SK-N-SH treated with all-trans-retinoic acid at 6 μM for 48 hours (cell line): ENCODE measurements at regions not wholly inside any gene's neighbourhood (a gene's known extent, or its start where the extent isn't known, plus 50 kb on each side); places are given as distances from the start of the nearest gene placed in this dataset.

Source experiments
- ATAC-seq: fragments of 200-7000 bp; cut with Tn5 transposase; 3 replicates; pipeline ENCODE4 v1.9.1; 2020; ENCODE audit warnings: mild to moderate bottlenecking, moderate library complexity
- BACH2 ChIP-seq: fragments of 250-450 bp; sonication (Bioruptor Pico); IDR thresholded peaks from 2 replicates; pipeline ENCODE4 v1.9.0; 2021; ENCODE audit warnings: mild to moderate bottlenecking, borderline replicate concordance
- CSDC2 ChIP-seq: fragments of 250-450 bp; sonication (Bioruptor Pico); IDR thresholded peaks from 2 replicates; pipeline ENCODE4 v1.5.0; 2020; ENCODE audit warnings: mild to moderate bottlenecking, moderate library complexity
- ESRRG ChIP-seq: fragments of 250-450 bp; sonication (Bioruptor Pico); IDR thresholded peaks from 2 replicates; pipeline ENCODE4 v1.6.1; 2021; ENCODE audit warnings: mild to moderate bottlenecking
- GLIS3 ChIP-seq: fragments of 250-450 bp; sonication (Bioruptor Pico); IDR thresholded peaks from 2 replicates; pipeline ENCODE4 v1.5.0; 2020; ENCODE audit warnings: mild to moderate bottlenecking, moderate library complexity
- ISL1 ChIP-seq: fragments of 250-450 bp; sonication (Bioruptor Pico); IDR thresholded peaks from 2 replicates; pipeline ENCODE4 v2.1.2; 2022; ENCODE audit warnings: mild to moderate bottlenecking, moderate library complexity
- OSR1 ChIP-seq: fragments of 250-450 bp; sonication (Bioruptor Pico); IDR thresholded peaks from 2 replicates; pipeline ENCODE4 v1.8.0; 2022; ENCODE audit warnings: moderate library complexity, mild to moderate bottlenecking, inconsistent platforms
- PPARA ChIP-seq: fragments of 250-450 bp; sonication (Bioruptor Pico); IDR thresholded peaks from 2 replicates; pipeline ENCODE4 v1.5.0; 2020; ENCODE audit warnings: mild to moderate bottlenecking, borderline replicate concordance
- RARB ChIP-seq: fragments of 250-450 bp; sonication (Bioruptor Pico); IDR thresholded peaks from 2 replicates; pipeline ENCODE4 v1.8.0; 2021; ENCODE audit warnings: mild to moderate bottlenecking, moderate library complexity
- SNAI2 ChIP-seq: fragments of 250-450 bp; sonication (Bioruptor Pico); IDR thresholded peaks from 2 replicates; pipeline ENCODE4 v1.5.0; 2020; ENCODE audit warnings: mild to moderate bottlenecking, moderate library complexity
- TCF4 ChIP-seq: fragments of 250-450 bp; sonication (Bioruptor Pico); IDR thresholded peaks from 2 replicates; pipeline ENCODE4 v1.8.0; 2021; ENCODE audit warnings: mild to moderate bottlenecking, moderate library complexity, borderline replicate concordance
- TOX ChIP-seq: fragments of 250-450 bp; sonication (Bioruptor Pico); IDR thresholded peaks from 2 replicates; pipeline ENCODE4 v1.8.0; 2021; ENCODE audit warnings: mild to moderate bottlenecking, moderate library complexity, borderline replicate concordance
- ZFP3 ChIP-seq: fragments of 250-450 bp; sonication (Bioruptor Pico); IDR thresholded peaks from 2 replicates; pipeline ENCODE4 v1.5.0; 2020; ENCODE audit warnings: mild to moderate bottlenecking, moderate library complexity
- ZNF8 ChIP-seq: fragments of 450-650 bp; formaldehyde crosslinking; IDR thresholded peaks from 2 replicates; pipeline ENCODE4 v1.5.0; 2020; ENCODE audit warnings: mild to moderate bottlenecking, moderate library complexity
- TF ChIP-seq, protein P1 (sequence below): fragments of 250-450 bp; sonication (Bioruptor Pico); IDR thresholded peaks from 2 replicates; pipeline ENCODE4 v1.8.0; 2020; ENCODE audit warnings: mild to moderate bottlenecking, moderate library complexity, borderline replicate concordance
- TF ChIP-seq, protein P2 (sequence below): fragments of 250-450 bp; sonication (Bioruptor Pico); IDR thresholded peaks from 2 replicates; pipeline ENCODE4 v1.5.1; 2021; ENCODE audit warnings: mild to moderate bottlenecking, moderate library complexity
- TF ChIP-seq, protein P3 (sequence below): fragments of 250-450 bp; sonication (Bioruptor Pico); IDR thresholded peaks from 2 replicates; pipeline ENCODE4 v1.5.0; 2020; ENCODE audit warnings: mild to moderate bottlenecking, moderate library complexity
- TF ChIP-seq, protein P4 (sequence below): fragments of 250-450 bp; sonication (Bioruptor Pico); IDR thresholded peaks from 2 replicates; pipeline ENCODE4 v1.8.0; 2021; ENCODE audit warnings: low read depth, mild to moderate bottlenecking, moderate library complexity, borderline replicate concordance
- TF ChIP-seq, protein P5 (sequence below): fragments of 250-450 bp; sonication (Bioruptor Pico); IDR thresholded peaks from 2 replicates; pipeline ENCODE4 v1.5.1; 2020; ENCODE audit warnings: low read depth, mild to moderate bottlenecking, moderate library complexity

DNA sequence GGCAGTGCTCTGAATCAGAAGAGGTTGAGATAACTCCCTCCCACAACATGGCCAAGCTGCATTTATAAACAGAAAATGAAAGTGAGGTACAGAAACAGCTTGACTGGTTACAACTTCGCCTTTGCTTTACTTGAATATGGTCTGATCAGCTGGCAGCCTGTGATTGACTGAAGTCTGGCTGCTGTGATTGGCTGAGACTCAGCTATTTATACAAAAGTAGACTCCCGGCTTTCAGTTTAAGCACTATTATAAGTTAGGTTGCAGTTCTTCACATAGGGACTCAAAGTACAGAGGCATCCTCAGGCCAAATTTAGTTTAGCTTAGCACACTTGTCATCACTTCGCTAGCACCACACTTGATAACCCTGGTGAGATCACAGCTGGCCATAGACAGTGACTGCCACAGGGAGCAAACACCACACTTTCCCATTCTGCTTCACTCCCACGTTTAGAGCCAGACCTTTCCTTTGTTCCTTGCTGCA, 362.6 kb downstream of the EPM2A start:
- ATAC-seq = peak; percentile 85
- TF ChIP-seq ISL1 (no peak), TCF4 (no peak), ZNF8 (CRISPR knock-in tag) (no peak), ZFP3 (no peak), GLIS3 (CRISPR knock-in tag) (no peak), CSDC2 (CRISPR knock-in tag) (no peak), SNAI2 (no peak)
- TF ChIP-seq, protein P1, sequence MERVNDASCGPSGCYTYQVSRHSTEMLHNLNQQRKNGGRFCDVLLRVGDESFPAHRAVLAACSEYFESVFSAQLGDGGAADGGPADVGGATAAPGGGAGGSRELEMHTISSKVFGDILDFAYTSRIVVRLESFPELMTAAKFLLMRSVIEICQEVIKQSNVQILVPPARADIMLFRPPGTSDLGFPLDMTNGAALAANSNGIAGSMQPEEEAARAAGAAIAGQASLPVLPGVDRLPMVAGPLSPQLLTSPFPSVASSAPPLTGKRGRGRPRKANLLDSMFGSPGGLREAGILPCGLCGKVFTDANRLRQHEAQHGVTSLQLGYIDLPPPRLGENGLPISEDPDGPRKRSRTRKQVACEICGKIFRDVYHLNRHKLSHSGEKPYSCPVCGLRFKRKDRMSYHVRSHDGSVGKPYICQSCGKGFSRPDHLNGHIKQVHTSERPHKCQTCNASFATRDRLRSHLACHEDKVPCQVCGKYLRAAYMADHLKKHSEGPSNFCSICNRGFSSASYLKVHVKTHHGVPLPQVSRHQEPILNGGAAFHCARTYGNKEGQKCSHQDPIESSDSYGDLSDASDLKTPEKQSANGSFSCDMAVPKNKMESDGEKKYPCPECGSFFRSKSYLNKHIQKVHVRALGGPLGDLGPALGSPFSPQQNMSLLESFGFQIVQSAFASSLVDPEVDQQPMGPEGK (CRISPR knock-in tag) = no peak
- TF ChIP-seq, protein P2, sequence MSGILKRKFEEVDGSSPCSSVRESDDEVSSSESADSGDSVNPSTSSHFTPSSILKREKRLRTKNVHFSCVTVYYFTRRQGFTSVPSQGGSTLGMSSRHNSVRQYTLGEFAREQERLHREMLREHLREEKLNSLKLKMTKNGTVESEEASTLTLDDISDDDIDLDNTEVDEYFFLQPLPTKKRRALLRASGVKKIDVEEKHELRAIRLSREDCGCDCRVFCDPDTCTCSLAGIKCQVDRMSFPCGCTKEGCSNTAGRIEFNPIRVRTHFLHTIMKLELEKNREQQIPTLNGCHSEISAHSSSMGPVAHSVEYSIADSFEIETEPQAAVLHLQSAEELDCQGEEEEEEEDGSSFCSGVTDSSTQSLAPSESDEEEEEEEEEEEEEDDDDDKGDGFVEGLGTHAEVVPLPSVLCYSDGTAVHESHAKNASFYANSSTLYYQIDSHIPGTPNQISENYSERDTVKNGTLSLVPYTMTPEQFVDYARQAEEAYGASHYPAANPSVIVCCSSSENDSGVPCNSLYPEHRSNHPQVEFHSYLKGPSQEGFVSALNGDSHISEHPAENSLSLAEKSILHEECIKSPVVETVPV (CRISPR knock-in tag) = no peak
- TF ChIP-seq, protein P3, sequence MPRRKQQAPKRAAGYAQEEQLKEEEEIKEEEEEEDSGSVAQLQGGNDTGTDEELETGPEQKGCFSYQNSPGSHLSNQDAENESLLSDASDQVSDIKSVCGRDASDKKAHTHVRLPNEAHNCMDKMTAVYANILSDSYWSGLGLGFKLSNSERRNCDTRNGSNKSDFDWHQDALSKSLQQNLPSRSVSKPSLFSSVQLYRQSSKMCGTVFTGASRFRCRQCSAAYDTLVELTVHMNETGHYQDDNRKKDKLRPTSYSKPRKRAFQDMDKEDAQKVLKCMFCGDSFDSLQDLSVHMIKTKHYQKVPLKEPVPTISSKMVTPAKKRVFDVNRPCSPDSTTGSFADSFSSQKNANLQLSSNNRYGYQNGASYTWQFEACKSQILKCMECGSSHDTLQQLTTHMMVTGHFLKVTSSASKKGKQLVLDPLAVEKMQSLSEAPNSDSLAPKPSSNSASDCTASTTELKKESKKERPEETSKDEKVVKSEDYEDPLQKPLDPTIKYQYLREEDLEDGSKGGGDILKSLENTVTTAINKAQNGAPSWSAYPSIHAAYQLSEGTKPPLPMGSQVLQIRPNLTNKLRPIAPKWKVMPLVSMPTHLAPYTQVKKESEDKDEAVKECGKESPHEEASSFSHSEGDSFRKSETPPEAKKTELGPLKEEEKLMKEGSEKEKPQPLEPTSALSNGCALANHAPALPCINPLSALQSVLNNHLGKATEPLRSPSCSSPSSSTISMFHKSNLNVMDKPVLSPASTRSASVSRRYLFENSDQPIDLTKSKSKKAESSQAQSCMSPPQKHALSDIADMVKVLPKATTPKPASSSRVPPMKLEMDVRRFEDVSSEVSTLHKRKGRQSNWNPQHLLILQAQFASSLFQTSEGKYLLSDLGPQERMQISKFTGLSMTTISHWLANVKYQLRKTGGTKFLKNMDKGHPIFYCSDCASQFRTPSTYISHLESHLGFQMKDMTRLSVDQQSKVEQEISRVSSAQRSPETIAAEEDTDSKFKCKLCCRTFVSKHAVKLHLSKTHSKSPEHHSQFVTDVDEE (CRISPR knock-in tag) = no peak
- TF ChIP-seq, protein P4, sequence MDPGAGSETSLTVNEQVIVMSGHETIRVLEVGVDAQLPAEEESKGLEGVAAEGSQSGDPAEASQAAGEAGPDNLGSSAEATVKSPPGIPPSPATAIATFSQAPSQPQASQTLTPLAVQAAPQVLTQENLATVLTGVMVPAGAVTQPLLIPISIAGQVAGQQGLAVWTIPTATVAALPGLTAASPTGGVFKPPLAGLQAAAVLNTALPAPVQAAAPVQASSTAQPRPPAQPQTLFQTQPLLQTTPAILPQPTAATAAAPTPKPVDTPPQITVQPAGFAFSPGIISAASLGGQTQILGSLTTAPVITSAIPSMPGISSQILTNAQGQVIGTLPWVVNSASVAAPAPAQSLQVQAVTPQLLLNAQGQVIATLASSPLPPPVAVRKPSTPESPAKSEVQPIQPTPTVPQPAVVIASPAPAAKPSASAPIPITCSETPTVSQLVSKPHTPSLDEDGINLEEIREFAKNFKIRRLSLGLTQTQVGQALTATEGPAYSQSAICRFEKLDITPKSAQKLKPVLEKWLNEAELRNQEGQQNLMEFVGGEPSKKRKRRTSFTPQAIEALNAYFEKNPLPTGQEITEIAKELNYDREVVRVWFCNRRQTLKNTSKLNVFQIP (CRISPR knock-in tag) = no peak

DNA sequence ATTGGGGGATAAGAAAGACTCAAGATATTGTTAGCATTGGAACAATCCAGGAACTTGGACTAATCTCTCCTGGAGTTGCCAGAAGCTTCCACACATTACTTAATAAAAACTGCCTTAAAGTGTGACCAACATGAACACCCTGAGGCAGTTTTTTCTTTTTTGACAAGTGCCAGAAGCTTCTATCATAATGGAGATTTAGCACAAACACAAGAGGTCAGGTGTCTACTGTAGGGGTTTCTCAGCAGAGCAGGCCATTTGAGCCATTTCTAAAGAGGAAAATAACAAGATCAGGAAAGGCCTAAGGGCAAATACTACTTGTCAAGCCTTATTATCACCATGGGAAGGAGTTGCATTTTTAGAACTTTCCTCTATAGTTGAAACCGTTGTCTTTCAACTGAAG, 361.5 kb downstream of the EPM2A start:
- no peak for ATAC-seq
- TF ChIP-seq ZNF8 (CRISPR knock-in tag) = no peak
- no peak for TF ChIP-seq CSDC2 (CRISPR knock-in tag)
- TF ChIP-seq RARB = no peak
- TF ChIP-seq, protein P3 (CRISPR knock-in tag) = no peak
- TF ChIP-seq, protein P1 (CRISPR knock-in tag) = no peak
- no peak for TF ChIP-seq ZFP3
- no peak for TF ChIP-seq ESRRG (CRISPR knock-in tag)
- TF ChIP-seq, protein P5, sequence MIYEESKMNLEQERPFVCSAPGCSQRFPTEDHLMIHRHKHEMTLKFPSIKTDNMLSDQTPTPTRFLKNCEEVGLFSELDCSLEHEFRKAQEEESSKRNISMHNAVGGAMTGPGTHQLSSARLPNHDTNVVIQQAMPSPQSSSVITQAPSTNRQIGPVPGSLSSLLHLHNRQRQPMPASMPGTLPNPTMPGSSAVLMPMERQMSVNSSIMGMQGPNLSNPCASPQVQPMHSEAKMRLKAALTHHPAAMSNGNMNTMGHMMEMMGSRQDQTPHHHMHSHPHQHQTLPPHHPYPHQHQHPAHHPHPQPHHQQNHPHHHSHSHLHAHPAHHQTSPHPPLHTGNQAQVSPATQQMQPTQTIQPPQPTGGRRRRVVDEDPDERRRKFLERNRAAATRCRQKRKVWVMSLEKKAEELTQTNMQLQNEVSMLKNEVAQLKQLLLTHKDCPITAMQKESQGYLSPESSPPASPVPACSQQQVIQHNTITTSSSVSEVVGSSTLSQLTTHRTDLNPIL (CRISPR knock-in tag) = no peak
- no peak for TF ChIP-seq PPARA
- TF ChIP-seq ISL1 = no peak
- TF ChIP-seq BACH2 = no peak
- TF ChIP-seq, protein P4 (CRISPR knock-in tag) = no peak
- TF ChIP-seq GLIS3 (CRISPR knock-in tag) = no peak
- TF ChIP-seq TOX (CRISPR knock-in tag) = no peak
- no peak for TF ChIP-seq OSR1 (CRISPR knock-in tag)
- TF ChIP-seq TCF4 = no peak
